22Rv1 (cell line): ENCODE measurements at regions not wholly inside any gene's neighbourhood (a gene's known extent, or its start where the extent isn't known, plus 50 kb on each side); places are given as distances from the start of the nearest gene placed in this dataset.

ENCODE experiments used
- H3K27ac ChIP-seq: fragments of 450-650 bp; 2 replicates; pipeline ENCODE4 v1.5.1; 2017
- ZFX ChIP-seq: fragments of 450-650 bp; IDR thresholded peaks from 2 replicates; pipeline ENCODE4 v1.6.1; 2017; ENCODE audit warnings: antibody characterized with exemption, borderline replicate concordance
- TF ChIP-seq, protein P1 (sequence below): fragments of 450-650 bp; IDR thresholded peaks from 2 replicates; pipeline ENCODE4 v1.5.1; 2017; ENCODE audit warnings: mild to moderate bottlenecking

DNA sequence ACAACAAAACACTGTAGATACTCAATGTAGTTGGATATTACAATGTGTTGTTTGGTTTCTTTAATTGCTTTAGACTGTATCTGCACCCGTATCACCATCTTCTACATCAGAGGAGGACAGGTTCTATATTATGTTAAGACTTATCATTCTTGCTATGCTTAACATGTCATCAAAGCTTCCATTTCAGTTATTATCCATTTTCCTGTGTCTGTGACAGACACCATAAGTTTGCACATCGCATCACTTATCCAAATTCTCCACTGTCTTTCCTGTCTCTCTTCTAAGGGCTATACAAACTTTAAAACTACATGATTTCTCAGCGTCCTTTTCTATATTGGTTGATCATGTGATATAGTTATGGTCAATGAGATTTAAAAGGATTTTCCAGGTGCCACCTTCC, 719.0 kb downstream of the TBC1D32 start:
- no peak for TF ChIP-seq ZFX
- no peak overlapping the region for H3K27ac ChIP-seq

DNA sequence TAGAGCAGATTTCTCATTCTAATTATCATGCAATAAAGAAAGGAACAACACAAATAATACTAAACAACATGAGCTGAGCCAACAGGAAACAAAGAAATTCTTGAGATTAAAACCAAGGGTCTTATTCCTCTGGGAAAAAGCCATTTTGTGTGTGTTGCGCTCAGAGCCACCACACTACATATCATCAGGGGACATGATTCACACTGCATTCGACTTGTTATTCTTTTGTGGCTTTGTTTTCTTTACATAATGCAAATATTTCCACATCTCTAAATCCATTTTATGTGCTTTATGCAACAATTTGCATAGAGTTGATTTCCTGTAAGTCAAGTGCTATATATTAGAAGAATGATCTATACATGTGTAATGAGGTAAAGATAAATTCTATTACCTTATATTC, 719.6 kb downstream of the TBC1D32 start:
- TF ChIP-seq ZFX: no peak
- TF ChIP-seq, protein P1, sequence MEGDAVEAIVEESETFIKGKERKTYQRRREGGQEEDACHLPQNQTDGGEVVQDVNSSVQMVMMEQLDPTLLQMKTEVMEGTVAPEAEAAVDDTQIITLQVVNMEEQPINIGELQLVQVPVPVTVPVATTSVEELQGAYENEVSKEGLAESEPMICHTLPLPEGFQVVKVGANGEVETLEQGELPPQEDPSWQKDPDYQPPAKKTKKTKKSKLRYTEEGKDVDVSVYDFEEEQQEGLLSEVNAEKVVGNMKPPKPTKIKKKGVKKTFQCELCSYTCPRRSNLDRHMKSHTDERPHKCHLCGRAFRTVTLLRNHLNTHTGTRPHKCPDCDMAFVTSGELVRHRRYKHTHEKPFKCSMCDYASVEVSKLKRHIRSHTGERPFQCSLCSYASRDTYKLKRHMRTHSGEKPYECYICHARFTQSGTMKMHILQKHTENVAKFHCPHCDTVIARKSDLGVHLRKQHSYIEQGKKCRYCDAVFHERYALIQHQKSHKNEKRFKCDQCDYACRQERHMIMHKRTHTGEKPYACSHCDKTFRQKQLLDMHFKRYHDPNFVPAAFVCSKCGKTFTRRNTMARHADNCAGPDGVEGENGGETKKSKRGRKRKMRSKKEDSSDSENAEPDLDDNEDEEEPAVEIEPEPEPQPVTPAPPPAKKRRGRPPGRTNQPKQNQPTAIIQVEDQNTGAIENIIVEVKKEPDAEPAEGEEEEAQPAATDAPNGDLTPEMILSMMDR: no peak
- H3K27ac ChIP-seq: no peak overlapping the region

DNA sequence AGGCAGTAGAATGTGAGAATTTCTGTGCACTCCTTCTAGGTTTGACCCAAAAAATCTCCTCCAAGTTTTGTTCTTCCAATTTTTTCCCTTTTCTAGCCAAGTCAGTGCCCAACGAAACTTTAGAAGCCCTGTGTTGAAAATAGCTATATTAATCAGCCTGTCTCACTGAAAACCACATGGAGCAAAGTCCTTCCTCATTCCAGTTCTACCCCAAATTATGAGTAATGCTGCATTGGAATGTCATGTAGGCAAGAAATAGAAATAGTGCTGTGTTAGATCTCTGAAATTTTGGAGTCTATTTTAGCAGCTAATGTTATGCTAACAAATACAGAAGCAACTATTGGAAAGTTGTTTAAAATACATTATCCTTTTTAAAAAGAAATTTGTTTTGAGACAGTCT, 725.5 kb downstream of the TBC1D32 start:
- no peak for TF ChIP-seq ZFX
- TF ChIP-seq, protein P1: no peak
- H3K27ac ChIP-seq: no peak overlapping the region

DNA sequence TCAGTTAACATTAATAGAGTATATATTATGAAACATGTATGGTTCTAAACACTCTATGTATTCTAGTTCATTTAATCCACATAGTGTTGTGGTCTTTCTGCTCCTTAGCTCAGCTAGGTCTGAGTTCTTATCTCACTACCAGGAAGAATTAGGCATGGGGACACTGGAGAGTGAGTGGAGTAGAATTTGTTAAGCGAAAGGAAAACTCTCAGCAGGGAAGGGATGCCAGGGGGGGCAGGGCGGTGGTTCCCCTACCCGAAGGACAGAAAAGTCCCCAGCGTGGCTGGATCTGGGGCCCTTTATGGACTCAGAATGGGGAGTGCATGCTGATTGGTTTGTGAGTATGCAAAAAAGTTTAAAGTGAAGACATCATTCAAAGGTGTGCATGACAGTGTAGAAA, 727.5 kb downstream of the TBC1D32 start:
- no peak for TF ChIP-seq ZFX
- TF ChIP-seq, protein P1: no peak
- no peak overlapping the region for H3K27ac ChIP-seq

DNA sequence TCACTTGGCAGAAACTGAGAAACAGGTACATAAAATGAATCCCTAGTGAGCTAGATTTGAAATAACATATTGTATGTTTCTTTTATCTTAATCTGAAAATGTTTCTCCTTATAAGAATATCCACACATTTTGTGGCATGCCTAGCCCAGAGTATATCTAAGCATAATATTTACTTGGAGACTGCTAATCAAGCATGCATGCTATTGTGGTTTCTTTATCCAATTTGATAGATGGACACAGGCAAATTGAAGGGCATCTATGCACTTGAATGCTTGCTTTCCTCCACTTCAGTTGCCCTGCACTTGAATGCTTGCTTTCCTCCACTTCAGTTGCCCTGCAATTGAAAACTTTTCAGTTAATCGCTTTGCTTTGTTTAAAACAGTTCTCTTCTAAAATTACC, 729.8 kb downstream of the TBC1D32 start:
- TF ChIP-seq, protein P1: no peak
- TF ChIP-seq ZFX: no peak
- no peak overlapping the region for H3K27ac ChIP-seq

DNA sequence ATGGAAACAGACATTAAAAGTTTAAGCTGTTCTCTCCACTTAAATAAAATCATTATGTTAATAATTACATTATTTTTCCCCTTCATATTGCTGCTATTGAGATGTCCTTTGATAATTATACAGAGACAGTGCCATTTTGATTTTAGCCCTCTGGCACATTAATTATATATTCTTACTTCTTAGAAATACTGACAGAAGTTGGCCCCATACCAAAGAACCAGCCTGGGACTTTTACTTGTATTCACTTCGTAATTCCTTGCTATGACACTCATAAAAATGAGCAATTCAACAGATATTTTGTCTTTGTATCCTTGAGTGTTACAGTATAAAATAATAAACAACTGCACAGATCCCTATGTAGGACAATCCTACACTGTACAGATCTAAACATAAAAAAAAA, 743.7 kb downstream of the TBC1D32 start:
- H3K27ac ChIP-seq: no peak overlapping the region
- TF ChIP-seq, protein P1: no peak
- no peak for TF ChIP-seq ZFX

DNA sequence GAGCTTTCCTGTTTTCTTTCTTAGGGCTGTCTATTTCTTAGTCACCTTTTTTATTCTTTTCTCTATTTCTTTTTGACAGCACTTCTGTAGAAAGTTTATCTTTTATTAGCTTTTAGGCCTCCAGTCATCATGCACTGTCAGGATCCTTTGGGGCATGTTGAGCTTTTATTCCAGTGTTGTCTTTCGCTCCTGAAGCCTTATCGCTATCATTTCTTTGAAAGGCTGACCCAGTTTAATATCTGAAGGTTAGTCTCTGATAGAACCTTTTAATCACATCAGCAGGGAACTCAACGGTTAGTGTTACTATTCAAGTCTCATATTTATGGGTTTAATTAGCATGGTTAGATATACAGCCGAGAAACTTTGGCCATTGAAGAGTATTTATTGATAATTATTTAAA, 745.9 kb downstream of the TBC1D32 start:
- TF ChIP-seq, protein P1: no peak
- no peak for TF ChIP-seq ZFX
- H3K27ac ChIP-seq: no peak overlapping the region

DNA sequence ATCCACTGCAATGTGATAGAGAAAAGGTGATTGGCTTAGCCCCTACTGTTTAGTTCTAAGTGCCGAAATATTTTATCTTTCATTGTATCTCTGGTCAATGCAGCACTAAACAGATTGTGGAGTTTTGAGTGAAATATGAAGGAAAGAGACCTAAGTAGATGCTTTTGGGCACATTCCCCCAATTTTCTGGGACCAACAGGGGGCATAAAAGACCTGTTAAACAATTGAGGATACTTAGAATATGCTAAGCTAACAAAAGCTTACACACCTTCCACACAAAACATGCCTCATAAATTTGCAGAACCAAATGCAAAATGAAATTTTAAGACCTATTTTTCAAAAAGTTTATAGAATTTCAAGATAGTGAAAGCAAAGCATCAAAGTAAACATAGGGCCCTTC, 746.9 kb downstream of the TBC1D32 start:
- TF ChIP-seq, protein P1: no peak
- no peak for TF ChIP-seq ZFX
- H3K27ac ChIP-seq: no peak overlapping the region
